Neural cell (in vitro differentiated cells): ENCODE measurements at regions not wholly inside any gene's neighbourhood (a gene's known extent, or its start where the extent isn't known, plus 50 kb on each side); places are given as distances from the start of the nearest gene placed in this dataset.
A peak's percentile ranks its signal among the peaks of the same experiment; 100 is the strongest.

Source experiments
- H2AFZ ChIP-seq: fragments of 200-600, 300-800 bp; sonication (generic), shearing (Covaris generic); 2 replicates; pipeline ENCODE4 v1.6.0; 2014; ENCODE audit warnings: low read depth, mild to moderate bottlenecking, antibody characterized with exemption, low read length, moderate library complexity
- H3F3A ChIP-seq: fragments of 200-600 bp; shearing (Covaris generic); 2 replicates; pipeline ENCODE4 v1.6.1; 2016; ENCODE audit warnings: mild to moderate bottlenecking, moderate library complexity, mixed read lengths, antibody characterized with exemption, low read length; ENCODE audit not compliant: insufficient read depth, poor library complexity, severe bottlenecking
- H3K27ac ChIP-seq: fragments of 200-600, 300-800 bp; sonication (generic), shearing (Covaris generic); 2 replicates; pipeline ENCODE4 v1.5.1; 2014; ENCODE audit warnings: mild to moderate bottlenecking, low read length, moderate library complexity
- H3K27me3 ChIP-seq: fragments of 300-800, 200-600 bp; sonication (generic), shearing (Covaris generic); 2 replicates; pipeline ENCODE4 v1.6.0; 2014; ENCODE audit warnings: mild to moderate bottlenecking, low read depth, low read length, moderate library complexity; ENCODE audit not compliant: insufficient read depth
- H3K36me3 ChIP-seq: fragments of 300-800, 200-600 bp; sonication (generic), shearing (Covaris generic); 2 replicates; pipeline ENCODE4 v1.5.1; 2014; ENCODE audit warnings: mild to moderate bottlenecking, antibody characterized with exemption, low read length, moderate library complexity; ENCODE audit not compliant: insufficient read depth
- H3K4me2 ChIP-seq: fragments of 300-800, 200-600 bp; sonication (generic), shearing (Covaris generic); 2 replicates; pipeline ENCODE4 v1.6.0; 2014; ENCODE audit warnings: mild to moderate bottlenecking, low read length
- H3K4me3 ChIP-seq: fragments of 300-800, 200-600 bp; sonication (generic), shearing (Covaris generic); 2 replicates; pipeline ENCODE4 v1.5.1; 2014; ENCODE audit warnings: mild to moderate bottlenecking, low read length, moderate library complexity
- H3K79me2 ChIP-seq: fragments of 200-600 bp; shearing (Covaris generic); replicated peaks from 2 replicates; pipeline ENCODE4 v1.6.0; 2014; ENCODE audit warnings: mild to moderate bottlenecking, low read length, moderate library complexity; ENCODE audit not compliant: insufficient read depth
- H3K9ac ChIP-seq: fragments of 300-800, 200-600 bp; sonication (generic), shearing (Covaris generic); 2 replicates; pipeline ENCODE4 v1.6.1; 2016; ENCODE audit warnings: mild to moderate bottlenecking, low read length, mixed read lengths
- H3K9me2 ChIP-seq: fragments of 200-600 bp; shearing (Covaris generic); 2 replicates; pipeline ENCODE4 v1.6.1; 2016; ENCODE audit warnings: mild to moderate bottlenecking, low read length, mixed read lengths; ENCODE audit not compliant: insufficient read depth
- H3K9me3 ChIP-seq: fragments of 200-600, 300-800 bp; sonication (generic), shearing (Covaris generic); 2 replicates; pipeline ENCODE4 v1.6.1; 2016; ENCODE audit warnings: mild to moderate bottlenecking, mixed run types, low read length, moderate library complexity, mixed read lengths
- H4K20me1 ChIP-seq: fragments of 200-600 bp; shearing (Covaris generic); 2 replicates; pipeline ENCODE4 v1.6.1; 2016; ENCODE audit warnings: mild to moderate bottlenecking, mixed run types; ENCODE audit not compliant: insufficient read depth
- CTCF ChIP-seq: fragments of 450-650 bp; IDR thresholded peaks from 2 replicates; pipeline ENCODE4 v1.5.1; 2014; ENCODE audit warnings: antibody characterized with exemption, mild to moderate bottlenecking, moderate library complexity; ENCODE audit not compliant: poor library complexity, severe bottlenecking
- EP300 ChIP-seq: fragments of 450-650 bp; conservative IDR thresholded peaks from 2 replicates; pipeline ENCODE4 v1.6.1; 2014; ENCODE audit warnings: antibody characterized with exemption, mild to moderate bottlenecking, moderate library complexity; ENCODE audit not compliant: poor library complexity, severe bottlenecking
- EZH2 ChIP-seq: fragments of 200-600, 300-800 bp; shearing (Covaris generic), sonication (generic); IDR thresholded peaks from 2 replicates; pipeline ENCODE4 v1.6.1; 2014; ENCODE audit warnings: antibody characterized with exemption, low read length, borderline replicate concordance, mild to moderate bottlenecking; ENCODE audit not compliant: insufficient read depth, poor library complexity, severe bottlenecking
- MXI1 ChIP-seq: fragments of 450-650 bp; conservative IDR thresholded peaks from 2 replicates; pipeline ENCODE4 v1.6.1; 2014; ENCODE audit warnings: antibody characterized with exemption, mild to moderate bottlenecking; ENCODE audit not compliant: poor library complexity, severe bottlenecking
- POLR2AphosphoS5 ChIP-seq: IDR thresholded peaks from 2 replicates; pipeline ENCODE4 v1.6.1; 2012
- RAD21 ChIP-seq: fragments of 450-650 bp; conservative IDR thresholded peaks from 2 replicates; pipeline ENCODE4 v1.6.1; 2014; ENCODE audit warnings: antibody characterized with exemption, mild to moderate bottlenecking, moderate library complexity
- REST ChIP-seq: IDR thresholded peaks from 2 replicates; pipeline ENCODE4 v1.6.1; 2012; ENCODE audit warnings: borderline replicate concordance
- SMC3 ChIP-seq: fragments of 450-650 bp; conservative IDR thresholded peaks from 2 replicates; pipeline ENCODE4 v1.6.1; 2014; ENCODE audit warnings: antibody characterized with exemption, mild to moderate bottlenecking, moderate library complexity; ENCODE audit not compliant: poor library complexity
- TAF1 ChIP-seq: IDR thresholded peaks from 2 replicates; pipeline ENCODE4 v1.6.1; 2012; ENCODE audit warnings: low read depth

GRCh38 chr2:57954020-57954419, 92.6 kb upstream of the VRK2 start:
- H4K20me1 ChIP-seq = no peaks in the 10 kb centered on the region
- H3F3A ChIP-seq = no peaks in the 10 kb centered on the region
- H2AFZ ChIP-seq = no peak overlapping the region
- no peak overlapping the region for H3K4me3 ChIP-seq
- no peak overlapping the region for H3K4me2 ChIP-seq
- H3K27me3 ChIP-seq = no peaks in the 10 kb centered on the region
- TF ChIP-seq POLR2AphosphoS5 = no peak
- TF ChIP-seq EP300 = no peak
- no peak overlapping the region for H3K9ac ChIP-seq
- H3K36me3 ChIP-seq = no peaks in the 10 kb centered on the region
- H3K27ac ChIP-seq = no peak overlapping the region
- no peaks in the 10 kb centered on the region for H3K9me3 ChIP-seq
- no peaks in the 10 kb centered on the region for H3K9me2 ChIP-seq
- no peaks in the 10 kb centered on the region for H3K79me2 ChIP-seq

GRCh38 chr2:57957238-57957637, 89.4 kb upstream of the VRK2 start:
- Histone ChIP-seq H2AFZ (no peak overlapping the region), H3K79me2 (no peaks in the 10 kb centered on the region), H3K9me3 (no peaks in the 10 kb centered on the region), H3K4me2 (no peak overlapping the region), H3K9ac (no peak overlapping the region), H3K36me3 (no peaks in the 10 kb centered on the region), H3F3A (no peaks in the 10 kb centered on the region), H3K27me3 (no peaks in the 10 kb centered on the region), H3K9me2 (no peaks in the 10 kb centered on the region), H3K4me3 (no peak overlapping the region), H4K20me1 (no peaks in the 10 kb centered on the region), H3K27ac (no peak overlapping the region)
- no peak for TF ChIP-seq TAF1
- no peak for TF ChIP-seq EP300
- no peak for TF ChIP-seq MXI1
- TF ChIP-seq EZH2 = no peak
- TF ChIP-seq POLR2AphosphoS5 = no peak
- TF ChIP-seq CTCF = no peak
- TF ChIP-seq REST = no peak
- no peak for TF ChIP-seq RAD21
- TF ChIP-seq SMC3 = no peak

GRCh38 chr2:57959390-57959789, 87.2 kb upstream of the VRK2 start:
- Histone ChIP-seq H3K4me3 (peak overlapping the region; percentile 28), H3K9me3 (no peaks in the 10 kb centered on the region), H4K20me1 (no peaks in the 10 kb centered on the region), H2AFZ (peak overlapping the region; percentile 29), H3K9me2 (no peaks in the 10 kb centered on the region), H3K79me2 (no peaks in the 10 kb centered on the region), H3K27ac (peak overlapping the region; percentile 40), H3F3A (no peaks in the 10 kb centered on the region), H3K27me3 (no peaks in the 10 kb centered on the region), H3K4me2 (no peak overlapping the region), H3K9ac (peak overlapping the region; percentile 11), H3K36me3 (no peaks in the 10 kb centered on the region)
- TF ChIP-seq EP300 (no peak), MXI1 (no peak), POLR2AphosphoS5 (no peak), TAF1 (no peak), RAD21 (no peak), EZH2 (no peak), REST (no peak)
